ENCODE measurements at regions not wholly inside any gene's neighbourhood (a gene's known extent, or its start where the extent isn't known, plus 50 kb on each side); places are given as distances from the start of the nearest gene placed in this dataset.

DNA sequence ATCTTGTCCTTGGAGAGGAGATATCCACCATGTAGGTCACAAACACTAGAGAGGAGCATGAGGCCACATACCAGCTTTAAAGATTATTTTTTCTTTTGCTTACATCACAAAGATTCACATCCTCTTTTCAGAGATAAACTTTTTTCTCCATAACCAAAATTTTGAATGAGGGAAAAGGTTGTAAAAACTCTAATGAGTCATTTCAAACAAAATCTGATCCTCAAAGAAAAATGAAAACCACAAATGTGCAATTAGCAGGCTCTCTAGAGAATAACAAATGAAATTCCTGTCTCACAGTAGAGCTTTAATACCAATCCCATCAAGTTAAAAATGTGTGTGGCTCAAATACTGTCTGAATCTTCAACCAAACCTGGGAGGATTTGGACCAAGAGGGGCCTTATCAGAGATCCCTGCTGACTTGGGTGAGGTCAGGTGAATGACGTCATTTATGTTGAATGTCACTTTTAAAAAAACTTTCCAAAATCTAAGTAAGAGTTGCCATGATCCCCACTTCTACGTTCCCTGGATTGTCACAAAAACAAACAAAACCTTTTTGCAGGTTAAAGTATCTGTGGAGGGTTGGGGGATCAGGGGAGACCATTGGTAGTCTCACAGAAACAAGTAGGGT, 261.5 kb upstream of the NPSR1 start:
- WGBS (ENCODE audit: insufficient coverage), result no CpG with 5 or more reads among the region's 2 CpGs
- Histone ChIP-seq H2AFZ (ENCODE audit: insufficient read depth, low read depth, low read length, poor library complexity, severe bottlenecking) (no peak overlapping the region), H3K4me2 (replicated peaks; ENCODE audit: extremely low read depth, low read length, poor library complexity, severe bottlenecking) (no peak overlapping the region), H4K20me1 (ENCODE audit: insufficient read depth, low read length) (no peaks in the 10 kb centered on the region), H3K36me3 (replicated peaks in 1 of 2; ENCODE audit: control insufficient read depth in 1 of 2, insufficient read depth in 2 of 2, low read length in 2 of 2) (no peaks in the 10 kb centered on the region), H3K9me3 (replicated peaks in 1 of 2; ENCODE audit: control insufficient read depth in 1 of 2, insufficient read depth in 1 of 2, low read length in 2 of 2) (peaks cover 8 to 10% of the 10 kb centered on the region in 2 donors), H3K9ac (ENCODE audit: insufficient read depth, low read length, poor library complexity, severe bottlenecking) (no peak overlapping the region), H3K27me3 (ENCODE audit: control insufficient read depth in 2 of 2, insufficient read depth in 2 of 2, low read length in 2 of 2) (no peaks in the 10 kb centered on the region), H3K4me1 (ENCODE audit: control insufficient read depth in 1 of 2, insufficient read depth in 2 of 2, low read length in 2 of 2) (no peaks in the 10 kb centered on the region), H3K79me2 (ENCODE audit: insufficient read depth, low read length) (no peaks in the 10 kb centered on the region), H3K27ac (ENCODE audit: low read depth in 1 of 2, low read length in 2 of 2) (no peak overlapping the region), H3K4me3 (replicated peaks in 1 of 3; ENCODE audit: low read depth in 2 of 3, low read length in 3 of 3) (no peak overlapping the region)
- TF ChIP-seq, protein P1, sequence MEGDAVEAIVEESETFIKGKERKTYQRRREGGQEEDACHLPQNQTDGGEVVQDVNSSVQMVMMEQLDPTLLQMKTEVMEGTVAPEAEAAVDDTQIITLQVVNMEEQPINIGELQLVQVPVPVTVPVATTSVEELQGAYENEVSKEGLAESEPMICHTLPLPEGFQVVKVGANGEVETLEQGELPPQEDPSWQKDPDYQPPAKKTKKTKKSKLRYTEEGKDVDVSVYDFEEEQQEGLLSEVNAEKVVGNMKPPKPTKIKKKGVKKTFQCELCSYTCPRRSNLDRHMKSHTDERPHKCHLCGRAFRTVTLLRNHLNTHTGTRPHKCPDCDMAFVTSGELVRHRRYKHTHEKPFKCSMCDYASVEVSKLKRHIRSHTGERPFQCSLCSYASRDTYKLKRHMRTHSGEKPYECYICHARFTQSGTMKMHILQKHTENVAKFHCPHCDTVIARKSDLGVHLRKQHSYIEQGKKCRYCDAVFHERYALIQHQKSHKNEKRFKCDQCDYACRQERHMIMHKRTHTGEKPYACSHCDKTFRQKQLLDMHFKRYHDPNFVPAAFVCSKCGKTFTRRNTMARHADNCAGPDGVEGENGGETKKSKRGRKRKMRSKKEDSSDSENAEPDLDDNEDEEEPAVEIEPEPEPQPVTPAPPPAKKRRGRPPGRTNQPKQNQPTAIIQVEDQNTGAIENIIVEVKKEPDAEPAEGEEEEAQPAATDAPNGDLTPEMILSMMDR (IDR thresholded peaks at IDR 0.05), result no peak
- Mint-ChIP-seq H3K4me1 (no peaks in the 10 kb centered on the region), H3K27ac (no peak overlapping the region), H3K36me3 (no peaks in the 10 kb centered on the region), H3K27me3 (ENCODE audit: low read depth in 3 of 3) (no peaks in the 10 kb centered on the region), H3K9me3 (peaks cover 0 to 8% (median 2%) of the 10 kb centered on the region in 7 donors), H3K4me3 (no peak overlapping the region)
- intact Hi-C loops (cut with micrococcal nuclease), result no loop called here
- no peak for DNase-seq

GRCh38 chr7:34401776-34402175, 256.2 kb upstream of the NPSR1 start:
- Histone ChIP-seq H2AFZ (ENCODE audit: insufficient read depth, low read depth, low read length, poor library complexity, severe bottlenecking) (no peak overlapping the region), H3K36me3 (replicated peaks in 1 of 2; ENCODE audit: control insufficient read depth in 1 of 2, insufficient read depth in 2 of 2, low read length in 2 of 2) (no peaks in the 10 kb centered on the region), H3K9me3 (replicated peaks in 1 of 2; ENCODE audit: control insufficient read depth in 1 of 2, insufficient read depth in 1 of 2, low read length in 2 of 2) (peaks cover 14 to 17% of the 10 kb centered on the region in 2 donors), H3K27ac (ENCODE audit: low read depth in 1 of 2, low read length in 2 of 2) (no peak overlapping the region), H3K4me1 (ENCODE audit: control insufficient read depth in 1 of 2, insufficient read depth in 2 of 2, low read length in 2 of 2) (no peaks in the 10 kb centered on the region), H3K79me2 (ENCODE audit: insufficient read depth, low read length) (no peaks in the 10 kb centered on the region), H3K4me3 (replicated peaks in 1 of 3; ENCODE audit: low read depth in 2 of 3, low read length in 3 of 3) (no peak overlapping the region), H3K4me2 (replicated peaks; ENCODE audit: extremely low read depth, low read length, poor library complexity, severe bottlenecking) (no peak overlapping the region), H4K20me1 (ENCODE audit: insufficient read depth, low read length) (no peaks in the 10 kb centered on the region), H3K27me3 (ENCODE audit: control insufficient read depth in 2 of 2, insufficient read depth in 2 of 2, low read length in 2 of 2) (no peaks in the 10 kb centered on the region), H3K9ac (ENCODE audit: insufficient read depth, low read length, poor library complexity, severe bottlenecking) (no peak overlapping the region)
- TF ChIP-seq, protein P1 (IDR thresholded peaks at IDR 0.05), result no peak
- H3K4me1 Mint-ChIP-seq, result no peaks in the 10 kb centered on the region
- peaks cover 2 to 15% (median 4%) of the 10 kb centered on the region in 7 donors for H3K9me3 Mint-ChIP-seq
- intact Hi-C loops (cut with micrococcal nuclease), result no loop called here
- H3K27ac Mint-ChIP-seq, result no peak overlapping the region
- H3K4me3 Mint-ChIP-seq, result no peak overlapping the region
- no peaks in the 10 kb centered on the region for H3K27me3 Mint-ChIP-seq (ENCODE audit: low read depth in 3 of 3)
- WGBS (ENCODE audit: insufficient coverage), result no CpG with 5 or more reads among the region's 2 CpGs
- no peaks in the 10 kb centered on the region for H3K36me3 Mint-ChIP-seq
- no peak for DNase-seq
